Fibroblast of lung (primary cell): ENCODE measurements at regions not wholly inside any gene's neighbourhood (a gene's known extent, or its start where the extent isn't known, plus 50 kb on each side); places are given as distances from the start of the nearest gene placed in this dataset.

ENCODE experiments used
- DNase-seq, 2 donors: peaks; one replicate each; pipeline versions ENCODE4 v3.0.0 to v3.0.0-alpha.2; 2010; ENCODE audit warnings: low read depth in 2 of 2
- H2AFZ ChIP-seq: 2 replicates; pipeline ENCODE4 v1.5.1; 2012; ENCODE audit warnings: low read length, control low read depth, inconsistent platforms
- H3K27ac ChIP-seq: 2 replicates; pipeline ENCODE4 v1.5.1; 2011; ENCODE audit warnings: low read length, control low read depth; ENCODE audit not compliant: insufficient read depth
- H3K27me3 ChIP-seq: 2 replicates; pipeline ENCODE4 v1.5.1; 2011; ENCODE audit warnings: mild to moderate bottlenecking, low read length; ENCODE audit not compliant: control insufficient read depth, insufficient read depth
- H3K36me3 ChIP-seq: 2 replicates; pipeline ENCODE4 v1.5.1; 2011; ENCODE audit warnings: low read length; ENCODE audit not compliant: control insufficient read depth, insufficient read depth
- H3K4me1 ChIP-seq: 2 replicates; pipeline ENCODE4 v1.5.1; 2011; ENCODE audit warnings: low read length; ENCODE audit not compliant: control insufficient read depth, insufficient read depth; ENCODE audit errors: extremely low read depth
- H3K4me2 ChIP-seq: 2 replicates; pipeline ENCODE4 v1.5.1; 2011; ENCODE audit warnings: low read length, control low read depth; ENCODE audit not compliant: insufficient read depth; ENCODE audit errors: extremely low read depth
- H3K4me3 ChIP-seq, 4 experiments: fragments of 200-600 bp in 1 of 4; sonication (generic) in 1 of 4; replicated peaks in 1 of 4; 2 replicates each; pipeline ENCODE4 v1.5.1; 2011 to 2016; ENCODE audit warnings: low read length in 4 of 4, low read depth in 3 of 4, mild to moderate bottlenecking in 3 of 4, control low read depth in 2 of 4, inconsistent platforms in 1 of 4, mixed read lengths in 1 of 4; ENCODE audit not compliant: insufficient read depth in 1 of 4; ENCODE audit errors: control extremely low read depth in 1 of 4
- H3K79me2 ChIP-seq: 2 replicates; pipeline ENCODE4 v1.5.1; 2012; ENCODE audit warnings: mild to moderate bottlenecking, low read length, inconsistent platforms; ENCODE audit not compliant: control insufficient read depth, insufficient read depth
- H3K9ac ChIP-seq: 2 replicates; pipeline ENCODE4 v1.5.1; 2011; ENCODE audit warnings: mild to moderate bottlenecking, low read length, control low read depth; ENCODE audit not compliant: insufficient read depth
- H3K9me3 ChIP-seq: 2 replicates; pipeline ENCODE4 v1.5.1; 2012; ENCODE audit warnings: low read depth, low read length; ENCODE audit not compliant: control insufficient read depth, insufficient read depth
- H4K20me1 ChIP-seq: 2 replicates; pipeline ENCODE4 v1.5.1; 2011; ENCODE audit warnings: low read length; ENCODE audit not compliant: control insufficient read depth, insufficient read depth; ENCODE audit errors: extremely low read depth
- CTCF ChIP-seq, 2 donors: IDR thresholded peaks in 1 of 2; conservative IDR thresholded peaks in 1 of 2; 1 replicate in 1 of 2; 2 replicates in 1 of 2; pipeline ENCODE4 v1.5.1; 2011 to 2012; ENCODE audit warnings: low read length in 2 of 2, control low read depth in 1 of 2, inconsistent platforms in 1 of 2, low read depth in 1 of 2, mild to moderate bottlenecking in 1 of 2
- EZH2 ChIP-seq: IDR thresholded peaks from 2 replicates; pipeline ENCODE4 v1.5.1; 2012; ENCODE audit warnings: low read length, control low read depth, mild to moderate bottlenecking; ENCODE audit errors: missing control alignments

- Histone ChIP-seq H3K27ac (no peak overlapping the region), H3K4me1 (no peaks in the 10 kb centered on the region), H3K9ac (no peak overlapping the region), H3K4me2 (no peak overlapping the region), H3K9me3 (no peaks in the 10 kb centered on the region), H4K20me1 (no peaks in the 10 kb centered on the region), H2AFZ (no peak overlapping the region), H3K27me3 (no peaks in the 10 kb centered on the region), H3K4me3 (no peak overlapping the region), H3K79me2 (no peaks in the 10 kb centered on the region), H3K36me3 (no peaks in the 10 kb centered on the region)
- DNase-seq = no peak
- TF ChIP-seq CTCF (conservative IDR thresholded peaks at IDR 0.05 in 1 of 2, IDR thresholded peaks at IDR 0.05 in 1 of 2; ENCODE audit: low read depth in 1 of 2, low read length in 2 of 2) (no peak), EZH2 (no peak)
These were observed 64.2 kb upstream of the CHL1 start for GRCh38 chr3:132378-132777.

GRCh38 chr3:132904-133303, 63.7 kb upstream of the CHL1 start:
- Histone ChIP-seq H3K79me2 (no peaks in the 10 kb centered on the region), H3K4me2 (no peak overlapping the region), H3K9me3 (no peaks in the 10 kb centered on the region), H3K27me3 (no peaks in the 10 kb centered on the region), H4K20me1 (no peaks in the 10 kb centered on the region), H3K27ac (no peak overlapping the region), H3K9ac (no peak overlapping the region), H3K36me3 (no peaks in the 10 kb centered on the region), H3K4me3 (no peak overlapping the region), H2AFZ (no peak overlapping the region), H3K4me1 (no peaks in the 10 kb centered on the region)
- no peak for DNase-seq
- TF ChIP-seq CTCF (conservative IDR thresholded peaks at IDR 0.05 in 1 of 2, IDR thresholded peaks at IDR 0.05 in 1 of 2; ENCODE audit: low read depth in 1 of 2, low read length in 2 of 2) (no peak), EZH2 (no peak)

GRCh38 chr3:140748-141330, 55.7 kb upstream of the CHL1 start:
- Histone ChIP-seq H3K4me3 (no peak overlapping the region), H3K36me3 (no peaks in the 10 kb centered on the region), H2AFZ (no peak overlapping the region), H3K9me3 (no peaks in the 10 kb centered on the region), H4K20me1 (no peaks in the 10 kb centered on the region), H3K9ac (no peak overlapping the region), H3K27ac (no peak overlapping the region), H3K27me3 (no peaks in the 10 kb centered on the region), H3K4me1 (no peaks in the 10 kb centered on the region), H3K79me2 (no peaks in the 10 kb centered on the region), H3K4me2 (no peak overlapping the region)
- no peak for TF ChIP-seq EZH2
- no peak for TF ChIP-seq CTCF (conservative IDR thresholded peaks at IDR 0.05 in 1 of 2, IDR thresholded peaks at IDR 0.05 in 1 of 2; ENCODE audit: low read depth in 1 of 2, low read length in 2 of 2)
- no peak for DNase-seq
